Suprapubic skin (tissue), 3 donors: ENCODE measurements at regions not wholly inside any gene's neighbourhood (a gene's known extent, or its start where the extent isn't known, plus 50 kb on each side); places are given as distances from the start of the nearest gene placed in this dataset.

ENCODE experiments used
- POLR2A ChIP-seq, 2 donors: fragments of 450-650 bp; IDR thresholded peaks; one replicate each; pipeline ENCODE4 v1.6.1; 2017; ENCODE audit warnings: antibody characterized with exemption in 2 of 2, mild to moderate bottlenecking in 2 of 2, moderate library complexity in 2 of 2
- TF ChIP-seq, protein P1 (sequence below), 2 donors: fragments of 200-600 bp in 1 of 2; fragments of 450-650 bp in 1 of 2; sonication (generic) in 1 of 2; IDR thresholded peaks; one replicate each; pipeline ENCODE4 v1.5.1; 2016 to 2019; ENCODE audit warnings: antibody characterized with exemption in 2 of 2, mild to moderate bottlenecking in 1 of 2, moderate library complexity in 1 of 2

DNA sequence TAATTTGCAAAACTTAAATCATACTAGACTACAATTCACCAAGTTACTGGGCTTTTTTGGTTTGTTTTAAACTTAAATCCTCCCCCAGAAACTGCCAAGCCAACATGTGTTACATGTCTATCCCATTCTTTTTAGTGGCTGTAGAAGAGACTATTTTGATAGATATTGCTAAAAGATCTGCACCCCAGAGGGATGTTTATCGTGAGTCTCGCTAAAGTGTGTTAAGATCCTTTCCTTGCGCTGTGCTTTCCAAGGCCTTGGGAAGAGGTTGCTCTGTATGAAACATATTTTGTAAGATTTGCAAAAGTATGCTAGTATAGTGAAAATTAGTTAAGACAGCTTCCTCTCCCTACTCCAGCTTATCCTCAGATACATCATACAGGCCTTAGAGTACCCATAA, 63.0 kb downstream of the GPX5 start:
- no peak for TF ChIP-seq POLR2A (IDR thresholded peaks at IDR 0.05)
- TF ChIP-seq, protein P1, sequence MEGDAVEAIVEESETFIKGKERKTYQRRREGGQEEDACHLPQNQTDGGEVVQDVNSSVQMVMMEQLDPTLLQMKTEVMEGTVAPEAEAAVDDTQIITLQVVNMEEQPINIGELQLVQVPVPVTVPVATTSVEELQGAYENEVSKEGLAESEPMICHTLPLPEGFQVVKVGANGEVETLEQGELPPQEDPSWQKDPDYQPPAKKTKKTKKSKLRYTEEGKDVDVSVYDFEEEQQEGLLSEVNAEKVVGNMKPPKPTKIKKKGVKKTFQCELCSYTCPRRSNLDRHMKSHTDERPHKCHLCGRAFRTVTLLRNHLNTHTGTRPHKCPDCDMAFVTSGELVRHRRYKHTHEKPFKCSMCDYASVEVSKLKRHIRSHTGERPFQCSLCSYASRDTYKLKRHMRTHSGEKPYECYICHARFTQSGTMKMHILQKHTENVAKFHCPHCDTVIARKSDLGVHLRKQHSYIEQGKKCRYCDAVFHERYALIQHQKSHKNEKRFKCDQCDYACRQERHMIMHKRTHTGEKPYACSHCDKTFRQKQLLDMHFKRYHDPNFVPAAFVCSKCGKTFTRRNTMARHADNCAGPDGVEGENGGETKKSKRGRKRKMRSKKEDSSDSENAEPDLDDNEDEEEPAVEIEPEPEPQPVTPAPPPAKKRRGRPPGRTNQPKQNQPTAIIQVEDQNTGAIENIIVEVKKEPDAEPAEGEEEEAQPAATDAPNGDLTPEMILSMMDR (IDR thresholded peaks at IDR 0.05) = no peak
